ENCODE measurements at regions not wholly inside any gene's neighbourhood (a gene's known extent, or its start where the extent isn't known, plus 50 kb on each side); places are given as distances from the start of the nearest gene placed in this dataset.

DNA sequence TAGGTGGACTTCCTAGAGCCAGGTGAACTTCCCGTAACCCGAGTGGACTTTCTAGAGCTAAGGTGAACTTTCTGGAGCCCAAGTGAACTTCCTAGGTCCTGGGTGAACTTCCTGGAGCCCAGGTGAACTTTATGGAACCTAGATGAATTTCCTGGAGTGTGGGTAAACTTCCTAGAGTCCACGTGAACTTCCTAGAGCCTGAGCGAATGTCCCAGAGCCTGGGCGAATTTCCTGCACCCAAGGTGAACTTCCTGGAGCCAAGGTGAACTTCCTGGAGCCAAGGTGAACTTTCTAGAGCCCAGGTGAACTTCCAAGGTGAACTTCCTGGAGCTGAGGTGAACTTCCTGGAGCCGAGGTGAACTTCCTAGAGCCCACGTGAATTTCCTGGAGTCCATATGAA, 70.0 kb downstream of the RTP5 start:
- Histone ChIP-seq H3K56ac (ENCODE audit: insufficient read length, low read depth, low read length) (no peak overlapping the region), H3K18ac (ENCODE audit: insufficient read length, low read depth, low read length) (no peak overlapping the region), H3K79me2 (ENCODE audit: insufficient read depth, low read length) (no peaks in the 10 kb centered on the region), H2BK5ac (ENCODE audit: insufficient read length, low read length) (no peak overlapping the region), H3K27me3 (ENCODE audit: insufficient read depth, low read length) (no peaks in the 10 kb centered on the region), H4K20me1 (ENCODE audit: control insufficient read depth, insufficient read depth, insufficient read length) (no peaks in the 10 kb centered on the region), H3K27ac (ENCODE audit: insufficient read length, low read depth, low read length) (no peak overlapping the region), H3K79me1 (ENCODE audit: insufficient read depth, low read depth, low read length, poor library complexity, severe bottlenecking) (no peaks in the 10 kb centered on the region), H3K4me1 (ENCODE audit: insufficient read depth, low read length) (no peaks in the 10 kb centered on the region), H3K9ac (ENCODE audit: extremely low read depth, insufficient read length, low read length) (no peak overlapping the region), H3K23ac (ENCODE audit: insufficient read length, low read depth, low read length) (no peak overlapping the region), H2BK12ac (ENCODE audit: insufficient read length, low read depth, low read length) (no peak overlapping the region), H2BK120ac (ENCODE audit: low read depth, low read length, poor library complexity, severe bottlenecking) (no peak overlapping the region), H3K9me3 (ENCODE audit: control insufficient read depth, low read depth, low read length) (peaks cover 3% of the 10 kb centered on the region), H3K14ac (ENCODE audit: insufficient read depth, low read length) (no peak overlapping the region), H4K8ac (replicated peaks; ENCODE audit: insufficient read length, low read depth, low read length) (no peak overlapping the region), H2AK5ac (ENCODE audit: insufficient read length, low read length) (no peak overlapping the region), H2AFZ (ENCODE audit: low read length) (no peak overlapping the region), H3K4me2 (ENCODE audit: insufficient read depth, insufficient read length, low read length) (no peak overlapping the region), H3K4ac (ENCODE audit: low read depth, low read length) (no peak overlapping the region), H4K5ac (ENCODE audit: insufficient read length, low read depth, low read length) (no peak overlapping the region), H2BK20ac (ENCODE audit: low read depth, low read length, poor library complexity, severe bottlenecking) (no peak overlapping the region), H2BK15ac (ENCODE audit: low read depth, low read length) (no peak overlapping the region), H4K91ac (ENCODE audit: insufficient read length, low read depth, low read length) (no peak overlapping the region), H3K23me2 (ENCODE audit: insufficient read length, low read depth, low read length, poor library complexity, severe bottlenecking) (no peaks in the 10 kb centered on the region), H3T11ph (ENCODE audit: low read length) (no peak overlapping the region)
- peaks cover 19 to 26% of the 10 kb centered on the region in 2 experiments for H3K9me3 Mint-ChIP-seq
- H3K4me3 Mint-ChIP-seq: no peak overlapping the region
- peaks cover 5 to 9% of the 10 kb centered on the region in 2 experiments for H3K4me1 Mint-ChIP-seq
- H3K27me3 Mint-ChIP-seq (ENCODE audit: low read depth): peaks cover 26% of the 10 kb centered on the region
- no CpG with 5 or more reads among the region's 7 CpGs for WGBS (ENCODE audit: extremely low coverage, insufficient read length, low lambda C conversion rate)
- TF ChIP-seq, protein P1, sequence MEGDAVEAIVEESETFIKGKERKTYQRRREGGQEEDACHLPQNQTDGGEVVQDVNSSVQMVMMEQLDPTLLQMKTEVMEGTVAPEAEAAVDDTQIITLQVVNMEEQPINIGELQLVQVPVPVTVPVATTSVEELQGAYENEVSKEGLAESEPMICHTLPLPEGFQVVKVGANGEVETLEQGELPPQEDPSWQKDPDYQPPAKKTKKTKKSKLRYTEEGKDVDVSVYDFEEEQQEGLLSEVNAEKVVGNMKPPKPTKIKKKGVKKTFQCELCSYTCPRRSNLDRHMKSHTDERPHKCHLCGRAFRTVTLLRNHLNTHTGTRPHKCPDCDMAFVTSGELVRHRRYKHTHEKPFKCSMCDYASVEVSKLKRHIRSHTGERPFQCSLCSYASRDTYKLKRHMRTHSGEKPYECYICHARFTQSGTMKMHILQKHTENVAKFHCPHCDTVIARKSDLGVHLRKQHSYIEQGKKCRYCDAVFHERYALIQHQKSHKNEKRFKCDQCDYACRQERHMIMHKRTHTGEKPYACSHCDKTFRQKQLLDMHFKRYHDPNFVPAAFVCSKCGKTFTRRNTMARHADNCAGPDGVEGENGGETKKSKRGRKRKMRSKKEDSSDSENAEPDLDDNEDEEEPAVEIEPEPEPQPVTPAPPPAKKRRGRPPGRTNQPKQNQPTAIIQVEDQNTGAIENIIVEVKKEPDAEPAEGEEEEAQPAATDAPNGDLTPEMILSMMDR (conservative IDR thresholded peaks at IDR 0.05): no peak
- no peak for DNase-seq
- H3K36me3 Mint-ChIP-seq (ENCODE audit: insufficient read depth in 1 of 3, low read depth in 3 of 3): peaks cover 9 to 16% (median 12%) of the 10 kb centered on the region in 3 experiments
- no peak overlapping the region for H3K27ac Mint-ChIP-seq
